IgD-negative memory B cell (primary cell): ENCODE measurements at regions not wholly inside any gene's neighbourhood (a gene's known extent, or its start where the extent isn't known, plus 50 kb on each side); places are given as distances from the start of the nearest gene placed in this dataset.
"Not testable (repeated sequence)": the region's sequence is repeated elsewhere in the genome, so short reads cannot be mapped to it uniquely, and the experiment has no call there.

ENCODE experiments used
- H3K27ac Mint-ChIP-seq, 3 donors: one replicate each; pipeline ENCODE4 v1.8.0; 2020 to 2022; ENCODE audit warnings: mild to moderate bottlenecking in 3 of 3, mixed read lengths in 3 of 3, moderate library complexity in 1 of 3
- H3K27me3 Mint-ChIP-seq: one replicate; pipeline ENCODE4 v1.8.0; 2021; ENCODE audit warnings: mixed read lengths
- H3K36me3 Mint-ChIP-seq: one replicate; pipeline ENCODE4 v1.8.0; 2020; ENCODE audit warnings: mild to moderate bottlenecking, mixed read lengths
- H3K4me1 Mint-ChIP-seq, 3 donors: one replicate each; pipeline ENCODE4 v1.8.0; 2020 to 2022; ENCODE audit warnings: mixed read lengths in 3 of 3, mild to moderate bottlenecking in 1 of 3
- H3K4me3 Mint-ChIP-seq, 4 donors: one replicate each; pipeline ENCODE4 v1.8.0; 2020 to 2022; ENCODE audit warnings: mild to moderate bottlenecking in 4 of 4, mixed read lengths in 4 of 4, moderate library complexity in 3 of 4
- H3K9me3 Mint-ChIP-seq, 3 donors: one replicate each; pipeline ENCODE4 v1.8.0; 2020 to 2021; ENCODE audit warnings: mixed read lengths in 3 of 3, mild to moderate bottlenecking in 1 of 3

- Mint-ChIP-seq H3K27me3 (peaks cover 5% of the 10 kb centered on the region), H3K4me3 (no peak overlapping the region), H3K36me3 (peaks cover 1% of the 10 kb centered on the region), H3K4me1 (peaks cover 0 to 3% (median 0%) of the 10 kb centered on the region in 3 donors), H3K27ac (no peak overlapping the region), H3K9me3 (peaks cover 0 to 2% (median 0%) of the 10 kb centered on the region in 3 donors)
Measured at GRCh38 chr13:78046331-78046730, 127.7 kb upstream of the EDNRB start.

- H3K4me1 Mint-ChIP-seq = peaks cover 0 to 3% (median 0%) of the 10 kb centered on the region in 3 donors
- no peak overlapping the region for H3K27ac Mint-ChIP-seq
- H3K36me3 Mint-ChIP-seq = peaks cover 1% of the 10 kb centered on the region
- peaks cover 0 to 2% (median 0%) of the 10 kb centered on the region in 3 donors for H3K9me3 Mint-ChIP-seq
- peaks cover 5% of the 10 kb centered on the region for H3K27me3 Mint-ChIP-seq
- no peak overlapping the region for H3K4me3 Mint-ChIP-seq
Measured at GRCh38 chr13:78045916-78046315, 127.3 kb upstream of the EDNRB start.

GRCh38 chr13:78041366-78041765, 122.7 kb upstream of the EDNRB start:
- not testable (repeated sequence) for H3K4me3 Mint-ChIP-seq, H3K9me3 Mint-ChIP-seq, H3K27me3 Mint-ChIP-seq, H3K4me1 Mint-ChIP-seq, H3K36me3 Mint-ChIP-seq, H3K27ac Mint-ChIP-seq

- Mint-ChIP-seq H3K4me1 (no peaks in the 10 kb centered on the region), H3K27me3 (peaks cover 5% of the 10 kb centered on the region), H3K27ac (no peak overlapping the region)
Measured at GRCh38 chr13:78040205-78040830, 121.7 kb upstream of the EDNRB start.

GRCh38 chr13:78036841-78037240, 118.2 kb upstream of the EDNRB start:
- Mint-ChIP-seq H3K9me3 (peaks cover 0 to 2% (median 0%) of the 10 kb centered on the region in 3 donors), H3K36me3 (no peaks in the 10 kb centered on the region), H3K4me3 (no peak overlapping the region), H3K27me3 (peaks cover 5% of the 10 kb centered on the region), H3K27ac (peak overlapping the region in 1 of 3 donors; percentile 11), H3K4me1 (no peaks in the 10 kb centered on the region)

More at GRCh38 chr13:78040205-78040830, 121.7 kb upstream of the EDNRB start:
- Mint-ChIP-seq H3K4me3 (no peak overlapping the region), H3K36me3 (no peaks in the 10 kb centered on the region), H3K9me3 (peaks cover 0 to 2% (median 0%) of the 10 kb centered on the region in 3 donors)

- H3K4me3 Mint-ChIP-seq = no peak overlapping the region
- H3K36me3 Mint-ChIP-seq = no peaks in the 10 kb centered on the region
- H3K4me1 Mint-ChIP-seq = no peaks in the 10 kb centered on the region
- peaks cover 3% of the 10 kb centered on the region for H3K27me3 Mint-ChIP-seq
- H3K27ac Mint-ChIP-seq = no peak overlapping the region
- H3K9me3 Mint-ChIP-seq = peaks cover 0 to under 1% (median 0%) of the 10 kb centered on the region in 3 donors
Measured at GRCh38 chr13:78035500-78035899, 116.9 kb upstream of the EDNRB start.

GRCh38 chr13:78033509-78033908, 114.9 kb upstream of the EDNRB start:
- Mint-ChIP-seq H3K27me3 (peaks cover 10% of the 10 kb centered on the region), H3K27ac (no peak overlapping the region), H3K36me3 (no peaks in the 10 kb centered on the region), H3K4me1 (no peaks in the 10 kb centered on the region), H3K4me3 (no peak overlapping the region), H3K9me3 (no peaks in the 10 kb centered on the region)

GRCh38 chr13:78032132-78032531, 113.5 kb upstream of the EDNRB start:
- Mint-ChIP-seq H3K27me3 (peaks cover 10% of the 10 kb centered on the region), H3K9me3 (no peaks in the 10 kb centered on the region), H3K27ac (no peak overlapping the region), H3K4me1 (no peaks in the 10 kb centered on the region), H3K4me3 (no peak overlapping the region), H3K36me3 (no peaks in the 10 kb centered on the region)

GRCh38 chr13:78030341-78030896, 111.8 kb upstream of the EDNRB start:
- Mint-ChIP-seq H3K27ac (no peak overlapping the region), H3K4me1 (no peaks in the 10 kb centered on the region), H3K4me3 (no peak overlapping the region), H3K36me3 (no peaks in the 10 kb centered on the region), H3K9me3 (no peaks in the 10 kb centered on the region), H3K27me3 (peaks cover 11% of the 10 kb centered on the region)

- Mint-ChIP-seq H3K27ac (no peak overlapping the region), H3K9me3 (no peaks in the 10 kb centered on the region), H3K27me3 (peaks cover 11% of the 10 kb centered on the region), H3K4me3 (no peak overlapping the region), H3K36me3 (peaks cover 2% of the 10 kb centered on the region), H3K4me1 (no peaks in the 10 kb centered on the region)
Measured at GRCh38 chr13:78029901-78030300, 111.3 kb upstream of the EDNRB start.

GRCh38 chr13:78028960-78029359, 110.3 kb upstream of the EDNRB start:
- Mint-ChIP-seq H3K27me3 (peaks cover 11% of the 10 kb centered on the region), H3K9me3 (no peaks in the 10 kb centered on the region), H3K27ac (no peak overlapping the region), H3K4me1 (no peaks in the 10 kb centered on the region), H3K36me3 (peaks cover 6% of the 10 kb centered on the region), H3K4me3 (no peak overlapping the region)

- Mint-ChIP-seq H3K9me3 (peaks cover 0 to 1% (median 0%) of the 10 kb centered on the region in 3 donors), H3K27me3 (peaks cover 8% of the 10 kb centered on the region), H3K4me3 (no peak overlapping the region), H3K4me1 (peaks cover 10 to 16% (median 12%) of the 10 kb centered on the region in 3 donors), H3K36me3 (peaks cover 8% of the 10 kb centered on the region), H3K27ac (no peak overlapping the region)
Measured at GRCh38 chr13:78024996-78025395, 106.4 kb upstream of the EDNRB start.

GRCh38 chr13:78022164-78022877, 103.7 kb upstream of the EDNRB start:
- Mint-ChIP-seq H3K4me3 (peak overlapping the region in 2 of 4 donors; percentile 0 to 45), H3K27me3 (peaks cover 1% of the 10 kb centered on the region), H3K36me3 (peaks cover 8% of the 10 kb centered on the region), H3K4me1 (peaks cover 10 to 16% (median 12%) of the 10 kb centered on the region in 3 donors), H3K9me3 (peaks cover 0 to 3% (median 0%) of the 10 kb centered on the region in 3 donors), H3K27ac (peak overlapping the region in 1 of 3 donors; percentile 61)

GRCh38 chr13:78020861-78021260, 102.2 kb upstream of the EDNRB start:
- H3K27me3 Mint-ChIP-seq = no peaks in the 10 kb centered on the region

GRCh38 chr13:78015782-78016181, 97.2 kb upstream of the EDNRB start:
- Mint-ChIP-seq H3K36me3 (peaks cover 5% of the 10 kb centered on the region), H3K4me3 (no peak overlapping the region), H3K4me1 (no peaks in the 10 kb centered on the region), H3K27me3 (peaks cover 6% of the 10 kb centered on the region), H3K9me3 (peaks cover 5 to 6% (median 5%) of the 10 kb centered on the region in 3 donors), H3K27ac (no peak overlapping the region)

More at GRCh38 chr13:78020861-78021260, 102.2 kb upstream of the EDNRB start:
- H3K27ac Mint-ChIP-seq = no peak overlapping the region
- peaks cover 11% of the 10 kb centered on the region for H3K36me3 Mint-ChIP-seq
- peaks cover 5 to 7% (median 5%) of the 10 kb centered on the region in 3 donors for H3K9me3 Mint-ChIP-seq
- peaks cover 10 to 16% (median 12%) of the 10 kb centered on the region in 3 donors for H3K4me1 Mint-ChIP-seq
- no peak overlapping the region for H3K4me3 Mint-ChIP-seq
